SK-N-SH (cell line): ENCODE measurements at regions not wholly inside any gene's neighbourhood (a gene's known extent, or its start where the extent isn't known, plus 50 kb on each side); places are given as distances from the start of the nearest gene placed in this dataset.

Source experiments
- CTCF ChIA-PET: fragments of 300-600, 350-600 bp; formaldehyde crosslinking; extraction: SDS; loops from one replicate; lab custom pipeline; 2021; lab: Yijun Ruan, JAX
- POLR2A ChIA-PET: fragments of 350-600 bp; sonication (Branson Sonifier 250); formaldehyde crosslinking; extraction: SDS; loops from one replicate; lab custom pipeline; 2020; ENCODE audit warnings: antibody characterized with exemption, inconsistent platforms; lab: Yijun Ruan, JAX
- DNase-seq: peaks from one replicate; pipeline ENCODE4 v3.0.0; 2012
- H2AFZ ChIP-seq: fragments of 200-600 bp; sonication (generic); 2 replicates; pipeline ENCODE4 v1.8.1; 2016; ENCODE audit warnings: antibody characterized with exemption, mild to moderate bottlenecking, low read depth
- H3F3A ChIP-seq: fragments of 200-600 bp; sonication (generic); replicated peaks from 2 replicates; pipeline ENCODE3; 2016; ENCODE audit warnings: antibody characterized with exemption, mild to moderate bottlenecking; ENCODE audit not compliant: insufficient read depth
- H3K27ac ChIP-seq, 2 experiments: fragments of 200-500 bp in 1 of 2; fragments of 200-600 bp in 1 of 2; sonication (Bioruptor generic) in 1 of 2; sonication (generic), shearing (Covaris generic) in 1 of 2; 2 replicates each; pipeline versions ENCODE4 v1.5.1 to v1.6.1; 2014 to 2016; ENCODE audit warnings: low read depth in 2 of 2, inconsistent platforms in 1 of 2, low read length in 1 of 2, mild to moderate bottlenecking in 1 of 2, mixed read lengths in 1 of 2
- H3K27me3 ChIP-seq: fragments of 200-600 bp; sonication (generic), shearing (Covaris generic); 2 replicates; pipeline ENCODE4 v1.6.1; 2016; ENCODE audit warnings: mixed run types; ENCODE audit not compliant: insufficient read depth
- H3K36me3 ChIP-seq, 2 experiments: fragments of 200-500 bp in 1 of 2; fragments of 200-600 bp in 1 of 2; sonication (Bioruptor generic) in 1 of 2; sonication (generic) in 1 of 2; replicated peaks in 1 of 2; 2 replicates each; pipeline versions ENCODE3 to v1.5.1; 2014 to 2016; ENCODE audit warnings: low read length in 1 of 2, mild to moderate bottlenecking in 1 of 2; ENCODE audit not compliant: insufficient read depth in 2 of 2, control insufficient read depth in 1 of 2
- H3K4me1 ChIP-seq, 2 experiments: fragments of 200-500 bp in 1 of 2; fragments of 200-600 bp in 1 of 2; sonication (Bioruptor generic) in 1 of 2; sonication (generic), shearing (Covaris generic) in 1 of 2; 2 replicates each; pipeline versions ENCODE4 v1.5.1 to v1.6.1; 2014 to 2016; ENCODE audit warnings: low read depth in 1 of 2, low read length in 1 of 2, mixed run types in 1 of 2; ENCODE audit not compliant: insufficient read depth in 2 of 2, control insufficient read depth in 1 of 2
- H3K4me2 ChIP-seq: fragments of 200-600 bp; sonication (generic), shearing (Covaris generic); 2 replicates; pipeline ENCODE4 v1.6.1; 2017; ENCODE audit warnings: mixed run types
- H3K4me3 ChIP-seq, 2 experiments: fragments of 200-500 bp in 1 of 2; fragments of 200-600 bp in 1 of 2; sonication (Bioruptor generic) in 1 of 2; sonication (generic), shearing (Covaris generic) in 1 of 2; 2 replicates each; pipeline versions ENCODE4 v1.5.1 to v1.8.1; 2014 to 2016; ENCODE audit warnings: low read depth in 2 of 2, inconsistent platforms in 1 of 2, low read length in 1 of 2, mild to moderate bottlenecking in 1 of 2, mixed read lengths in 1 of 2, moderate library complexity in 1 of 2
- H3K79me2 ChIP-seq: fragments of 200-600 bp; sonication (generic); 2 replicates; pipeline ENCODE4 v1.8.1; 2017; ENCODE audit warnings: mild to moderate bottlenecking; ENCODE audit not compliant: insufficient read depth
- H3K9ac ChIP-seq: fragments of 200-600 bp; sonication (generic); 2 replicates; pipeline ENCODE4 v1.6.1; 2017; ENCODE audit warnings: mixed run types
- H3K9me2 ChIP-seq: fragments of 200-600 bp; sonication (generic); 2 replicates; pipeline ENCODE4 v1.6.1; 2017; ENCODE audit warnings: mixed run types
- H3K9me3 ChIP-seq: fragments of 200-600 bp; sonication (generic); 2 replicates; pipeline ENCODE4 v1.6.1; 2017; ENCODE audit warnings: mixed run types, mild to moderate bottlenecking, moderate library complexity
- H4K20me1 ChIP-seq: fragments of 200-600 bp; sonication (generic); 2 replicates; pipeline ENCODE4 v1.6.1; 2017; ENCODE audit warnings: mild to moderate bottlenecking, mixed run types; ENCODE audit not compliant: insufficient read depth
- EZH2phosphoT487 ChIP-seq: fragments of 200-600 bp; sonication (generic); IDR thresholded peaks from 2 replicates; pipeline ENCODE4 v1.6.1; 2017; ENCODE audit warnings: low read depth, mixed run types, mild to moderate bottlenecking, antibody characterized with exemption, moderate library complexity, borderline replicate concordance
- FOSL2 ChIP-seq: IDR thresholded peaks from 2 replicates; pipeline ENCODE4 v1.4.0; 2012; ENCODE audit warnings: low read depth, mild to moderate bottlenecking, moderate library complexity, borderline replicate concordance
- FOXM1 ChIP-seq: IDR thresholded peaks from 2 replicates; pipeline ENCODE4 v1.4.0; 2012; ENCODE audit warnings: low read depth, mild to moderate bottlenecking
- GABPA ChIP-seq: IDR thresholded peaks from 2 replicates; pipeline ENCODE4 v1.4.0; 2012; ENCODE audit warnings: low read depth, mild to moderate bottlenecking
- MAX ChIP-seq: IDR thresholded peaks from 2 replicates; pipeline ENCODE4 v1.4.0; 2012; ENCODE audit warnings: low read depth
- MEF2A ChIP-seq: IDR thresholded peaks from 2 replicates; pipeline ENCODE4 v1.4.0; 2012; ENCODE audit warnings: low read depth, borderline replicate concordance
- MXI1 ChIP-seq: IDR thresholded peaks from 2 replicates; pipeline ENCODE4 v1.6.1; 2012; ENCODE audit warnings: mild to moderate bottlenecking, low read depth, low read length, improper control_type of control experiment
- NFIC ChIP-seq: IDR thresholded peaks from 2 replicates; pipeline ENCODE4 v1.4.0; 2012; ENCODE audit warnings: borderline replicate concordance
- NRF1 ChIP-seq: IDR thresholded peaks from 2 replicates; pipeline ENCODE4 v1.6.1; 2012; ENCODE audit warnings: low read depth, mild to moderate bottlenecking, low read length
- RAD21 ChIP-seq: IDR thresholded peaks from 2 replicates; pipeline ENCODE4 v1.6.1; 2012; ENCODE audit warnings: mild to moderate bottlenecking, low read length
- RFX5 ChIP-seq: IDR thresholded peaks from 2 replicates; pipeline ENCODE4 v1.6.1; 2012; ENCODE audit warnings: mild to moderate bottlenecking, improper control_type of control experiment, low read length
- TAF1 ChIP-seq: IDR thresholded peaks from 2 replicates; pipeline ENCODE4 v1.6.1; 2012; ENCODE audit warnings: low read depth, mild to moderate bottlenecking, low read length, moderate library complexity, borderline replicate concordance
- USF2 ChIP-seq: fragments of 150-350 bp; IDR thresholded peaks from 2 replicates; pipeline ENCODE4 v1.6.1; 2017; ENCODE audit warnings: antibody characterized with exemption, low read length, low read depth, borderline replicate concordance
- YY1 ChIP-seq: IDR thresholded peaks from 2 replicates; pipeline ENCODE4 v1.4.0; 2012; ENCODE audit warnings: low read depth, mild to moderate bottlenecking
- ZBTB33 ChIP-seq: IDR thresholded peaks from 2 replicates; pipeline ENCODE4 v1.4.0; 2012; ENCODE audit warnings: low read depth, borderline replicate concordance
- WGBS: methylation state at CpG from one replicate; pipeline ENCODE4 v1.1.6; 2017; ENCODE audit warnings: low lambda C conversion rate; 5-methylcytosine and 5-hydroxymethylcytosine counted together
- TF ChIP-seq, protein P1 (sequence below): fragments of 150-350 bp; IDR thresholded peaks from 2 replicates; pipeline ENCODE4 v1.6.1; 2016; ENCODE audit warnings: mild to moderate bottlenecking, low read depth, low read length
- TF ChIP-seq, protein P2 (sequence below): IDR thresholded peaks from 2 replicates; pipeline ENCODE4 v1.6.1; 2012; ENCODE audit warnings: mild to moderate bottlenecking, low read depth, low read length, moderate library complexity

DNA sequence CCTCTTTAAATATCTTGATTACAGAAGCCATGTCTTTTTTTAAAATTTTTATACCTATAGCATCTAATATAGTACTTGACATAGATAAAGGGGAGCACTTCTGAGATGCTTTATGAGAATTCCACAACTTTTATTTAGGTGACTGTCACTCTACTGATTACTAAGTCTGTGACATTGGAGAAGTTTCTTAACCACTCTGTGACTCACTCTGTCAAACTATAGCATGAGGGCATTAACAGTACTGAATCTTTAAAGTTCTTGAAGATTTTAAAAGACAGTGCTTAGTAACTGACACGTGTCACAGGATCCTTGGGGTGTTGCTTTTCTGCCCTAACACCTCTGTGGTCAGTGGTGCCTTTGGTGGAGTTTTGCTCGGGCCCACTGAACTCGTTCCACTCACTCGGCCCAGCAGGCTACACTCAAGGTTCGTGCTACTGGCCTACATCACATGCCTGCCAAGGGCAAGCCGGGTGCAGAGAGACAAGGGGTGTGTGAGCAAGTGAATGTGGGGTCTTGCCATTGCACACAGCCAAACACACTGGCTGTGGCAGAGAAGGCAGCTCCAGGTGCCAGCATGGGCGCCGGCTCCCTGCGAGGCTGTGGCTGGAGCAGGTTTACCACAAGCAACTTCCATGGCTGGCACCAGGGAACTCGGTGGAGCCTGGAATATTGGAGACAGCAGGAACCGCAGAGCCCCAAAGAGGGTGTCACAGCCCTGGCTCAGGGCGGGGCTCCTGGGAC lies 734.0 kb upstream of the CDH7 start:
- Histone ChIP-seq H3K9me3 (no peaks in the 10 kb centered on the region), H3K27me3 (no peaks in the 10 kb centered on the region), H4K20me1 (no peaks in the 10 kb centered on the region), H3F3A (no peaks in the 10 kb centered on the region), H3K9ac (no peak overlapping the region), H3K9me2 (no peaks in the 10 kb centered on the region), H3K4me2 (no peak overlapping the region), H3K27ac (no peak overlapping the region), H3K4me1 (no peaks in the 10 kb centered on the region), H3K4me3 (no peak overlapping the region), H2AFZ (no peak overlapping the region), H3K36me3 (no peaks in the 10 kb centered on the region), H3K79me2 (no peaks in the 10 kb centered on the region)
- no peak for DNase-seq
- ChIA-PET CTCF (no interaction called here), POLR2A (no interaction called here)
- WGBS = 50% methylated on average over 10 of the region's 12 CpGs
- TF ChIP-seq USF2 (no peak), MAX (no peak), RAD21 (no peak), NRF1 (no peak), NFIC (no peak), RFX5 (no peak), GABPA (no peak), FOSL2 (no peak), EZH2phosphoT487 (no peak), MEF2A (no peak), YY1 (no peak), TAF1 (no peak), ZBTB33 (no peak), FOXM1 (no peak), MXI1 (no peak)
- TF ChIP-seq, protein P1, sequence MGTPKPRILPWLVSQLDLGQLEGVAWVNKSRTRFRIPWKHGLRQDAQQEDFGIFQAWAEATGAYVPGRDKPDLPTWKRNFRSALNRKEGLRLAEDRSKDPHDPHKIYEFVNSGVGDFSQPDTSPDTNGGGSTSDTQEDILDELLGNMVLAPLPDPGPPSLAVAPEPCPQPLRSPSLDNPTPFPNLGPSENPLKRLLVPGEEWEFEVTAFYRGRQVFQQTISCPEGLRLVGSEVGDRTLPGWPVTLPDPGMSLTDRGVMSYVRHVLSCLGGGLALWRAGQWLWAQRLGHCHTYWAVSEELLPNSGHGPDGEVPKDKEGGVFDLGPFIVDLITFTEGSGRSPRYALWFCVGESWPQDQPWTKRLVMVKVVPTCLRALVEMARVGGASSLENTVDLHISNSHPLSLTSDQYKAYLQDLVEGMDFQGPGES = no peak
- TF ChIP-seq, protein P2, sequence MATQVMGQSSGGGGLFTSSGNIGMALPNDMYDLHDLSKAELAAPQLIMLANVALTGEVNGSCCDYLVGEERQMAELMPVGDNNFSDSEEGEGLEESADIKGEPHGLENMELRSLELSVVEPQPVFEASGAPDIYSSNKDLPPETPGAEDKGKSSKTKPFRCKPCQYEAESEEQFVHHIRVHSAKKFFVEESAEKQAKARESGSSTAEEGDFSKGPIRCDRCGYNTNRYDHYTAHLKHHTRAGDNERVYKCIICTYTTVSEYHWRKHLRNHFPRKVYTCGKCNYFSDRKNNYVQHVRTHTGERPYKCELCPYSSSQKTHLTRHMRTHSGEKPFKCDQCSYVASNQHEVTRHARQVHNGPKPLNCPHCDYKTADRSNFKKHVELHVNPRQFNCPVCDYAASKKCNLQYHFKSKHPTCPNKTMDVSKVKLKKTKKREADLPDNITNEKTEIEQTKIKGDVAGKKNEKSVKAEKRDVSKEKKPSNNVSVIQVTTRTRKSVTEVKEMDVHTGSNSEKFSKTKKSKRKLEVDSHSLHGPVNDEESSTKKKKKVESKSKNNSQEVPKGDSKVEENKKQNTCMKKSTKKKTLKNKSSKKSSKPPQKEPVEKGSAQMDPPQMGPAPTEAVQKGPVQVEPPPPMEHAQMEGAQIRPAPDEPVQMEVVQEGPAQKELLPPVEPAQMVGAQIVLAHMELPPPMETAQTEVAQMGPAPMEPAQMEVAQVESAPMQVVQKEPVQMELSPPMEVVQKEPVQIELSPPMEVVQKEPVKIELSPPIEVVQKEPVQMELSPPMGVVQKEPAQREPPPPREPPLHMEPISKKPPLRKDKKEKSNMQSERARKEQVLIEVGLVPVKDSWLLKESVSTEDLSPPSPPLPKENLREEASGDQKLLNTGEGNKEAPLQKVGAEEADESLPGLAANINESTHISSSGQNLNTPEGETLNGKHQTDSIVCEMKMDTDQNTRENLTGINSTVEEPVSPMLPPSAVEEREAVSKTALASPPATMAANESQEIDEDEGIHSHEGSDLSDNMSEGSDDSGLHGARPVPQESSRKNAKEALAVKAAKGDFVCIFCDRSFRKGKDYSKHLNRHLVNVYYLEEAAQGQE = no peak
